ENCODE measurements at regions not wholly inside any gene's neighbourhood (a gene's known extent, or its start where the extent isn't known, plus 50 kb on each side); places are given as distances from the start of the nearest gene placed in this dataset.
"Not testable (repeated sequence)": the region's sequence is repeated elsewhere in the genome, so short reads cannot be mapped to it uniquely, and the experiment has no call there.

- not testable (repeated sequence) for DNase-seq (ENCODE audit: low read depth in 2 of 2)
These were observed 258.6 kb upstream of the GOT2 start for GRCh38 chr16:58992755-58993154.

GRCh38 chr16:58983181-58983965, 249.3 kb upstream of the GOT2 start:
- DNase-seq (ENCODE audit: low read depth in 2 of 2) = not testable (repeated sequence)

- DNase-seq (ENCODE audit: low read depth in 2 of 2) = peak; percentile 40 to 49
These were observed 236.7 kb upstream of the GOT2 start for GRCh38 chr16:58970775-58971174.

GRCh38 chr16:58963479-58963878, 229.4 kb upstream of the GOT2 start:
- no peak for DNase-seq (ENCODE audit: low read depth in 2 of 2)

- no peak for DNase-seq (ENCODE audit: low read depth in 2 of 2)
These were observed 228.7 kb upstream of the GOT2 start for GRCh38 chr16:58962811-58963210.

GRCh38 chr16:58960484-58960883, 226.4 kb upstream of the GOT2 start:
- DNase-seq (ENCODE audit: low read depth in 2 of 2) = no peak

GRCh38 chr16:58960034-58960433, 225.9 kb upstream of the GOT2 start:
- no peak for DNase-seq (ENCODE audit: low read depth in 2 of 2)

- DNase-seq (ENCODE audit: low read depth in 2 of 2) = no peak
These were observed 224.6 kb upstream of the GOT2 start for GRCh38 chr16:58958749-58959148.

- no peak for DNase-seq (ENCODE audit: low read depth in 2 of 2)
These were observed 214.1 kb upstream of the GOT2 start for GRCh38 chr16:58948244-58948643.

- DNase-seq (ENCODE audit: low read depth in 2 of 2) = no peak
These were observed 206.5 kb upstream of the GOT2 start for GRCh38 chr16:58940609-58941008.

GRCh38 chr16:58938811-58939210, 204.7 kb upstream of the GOT2 start:
- DNase-seq (ENCODE audit: low read depth in 2 of 2) = no peak

- DNase-seq (ENCODE audit: low read depth in 2 of 2) = no peak
These were observed 203.5 kb upstream of the GOT2 start for GRCh38 chr16:58937661-58938060.

GRCh38 chr16:58933186-58933585, 199.1 kb upstream of the GOT2 start:
- no peak for DNase-seq (ENCODE audit: low read depth in 2 of 2)

GRCh38 chr16:58931436-58931835, 197.3 kb upstream of the GOT2 start:
- DNase-seq (ENCODE audit: low read depth in 2 of 2) = peak; percentile 12

- DNase-seq (ENCODE audit: low read depth in 2 of 2) = no peak
These were observed 189.0 kb upstream of the GOT2 start for GRCh38 chr16:58923094-58923493.

- no peak for DNase-seq (ENCODE audit: low read depth in 2 of 2)
These were observed 179.3 kb upstream of the GOT2 start for GRCh38 chr16:58913456-58913855.

GRCh38 chr16:58912571-58912970, 178.5 kb upstream of the GOT2 start:
- DNase-seq (ENCODE audit: low read depth in 2 of 2) = no peak

GRCh38 chr16:58906981-58907715, 173.0 kb upstream of the GOT2 start:
- DNase-seq (ENCODE audit: low read depth in 2 of 2) = no peak

- no peak for DNase-seq (ENCODE audit: low read depth in 2 of 2)
These were observed 170.2 kb upstream of the GOT2 start for GRCh38 chr16:58904291-58904690.

GRCh38 chr16:58889516-58889915, 155.4 kb upstream of the GOT2 start:
- DNase-seq (ENCODE audit: low read depth in 2 of 2) = no peak

- no peak for DNase-seq (ENCODE audit: low read depth in 2 of 2)
These were observed 151.5 kb upstream of the GOT2 start for GRCh38 chr16:58885528-58886170.

GRCh38 chr16:58884141-58884540, 150.0 kb upstream of the GOT2 start:
- DNase-seq (ENCODE audit: low read depth in 2 of 2) = no peak

- no peak for DNase-seq (ENCODE audit: low read depth in 2 of 2)
These were observed 149.0 kb upstream of the GOT2 start for GRCh38 chr16:58883131-58883530.

All from fibroblast of skin of left biceps (primary cell).